Ishikawa (cell line): ENCODE measurements at regions not wholly inside any gene's neighbourhood (a gene's known extent, or its start where the extent isn't known, plus 50 kb on each side); places are given as distances from the start of the nearest gene placed in this dataset.

Experiments
- CEBPB ChIP-seq: IDR thresholded peaks from 2 replicates; pipeline ENCODE4 v1.6.1; 2012
- CREB1 ChIP-seq: IDR thresholded peaks from 2 replicates; pipeline ENCODE4 v1.6.1; 2012; ENCODE audit warnings: low read depth
- EGR1 ChIP-seq: IDR thresholded peaks from 2 replicates; pipeline ENCODE4 v1.6.1; 2012
- EP300 ChIP-seq: IDR thresholded peaks from 2 replicates; pipeline ENCODE4 v1.6.1; 2012; ENCODE audit warnings: borderline replicate concordance
- FOXM1 ChIP-seq: IDR thresholded peaks from 2 replicates; pipeline ENCODE4 v1.6.1; 2012; ENCODE audit warnings: low read depth, borderline replicate concordance
- NFIC ChIP-seq: IDR thresholded peaks from 2 replicates; pipeline ENCODE4 v1.6.1; 2012
- RAD21 ChIP-seq: IDR thresholded peaks from 2 replicates; pipeline ENCODE4 v1.6.1; 2012; ENCODE audit warnings: low read depth
- TAF1 ChIP-seq: IDR thresholded peaks from 2 replicates; pipeline ENCODE4 v1.6.1; 2012; ENCODE audit warnings: low read depth, mild to moderate bottlenecking
- TCF12 ChIP-seq: IDR thresholded peaks from 2 replicates; pipeline ENCODE4 v1.6.1; 2012; ENCODE audit warnings: low read depth
- TEAD4 ChIP-seq: IDR thresholded peaks from 2 replicates; pipeline ENCODE4 v1.6.1; 2012
- USF1 ChIP-seq: IDR thresholded peaks from 2 replicates; pipeline ENCODE4 v1.6.1; 2012
- YY1 ChIP-seq: IDR thresholded peaks from 2 replicates; pipeline ENCODE4 v1.6.1; 2012; ENCODE audit warnings: low read depth
- ZBTB7A ChIP-seq: IDR thresholded peaks from 2 replicates; pipeline ENCODE4 v1.6.1; 2012; ENCODE audit warnings: low read depth
- TF ChIP-seq, protein P1 (sequence below): IDR thresholded peaks from 2 replicates; pipeline ENCODE4 v1.6.1; 2012
- TF ChIP-seq, protein P2 (sequence below): IDR thresholded peaks from 2 replicates; pipeline ENCODE4 v1.6.1; 2012; ENCODE audit warnings: low read depth, mild to moderate bottlenecking

DNA sequence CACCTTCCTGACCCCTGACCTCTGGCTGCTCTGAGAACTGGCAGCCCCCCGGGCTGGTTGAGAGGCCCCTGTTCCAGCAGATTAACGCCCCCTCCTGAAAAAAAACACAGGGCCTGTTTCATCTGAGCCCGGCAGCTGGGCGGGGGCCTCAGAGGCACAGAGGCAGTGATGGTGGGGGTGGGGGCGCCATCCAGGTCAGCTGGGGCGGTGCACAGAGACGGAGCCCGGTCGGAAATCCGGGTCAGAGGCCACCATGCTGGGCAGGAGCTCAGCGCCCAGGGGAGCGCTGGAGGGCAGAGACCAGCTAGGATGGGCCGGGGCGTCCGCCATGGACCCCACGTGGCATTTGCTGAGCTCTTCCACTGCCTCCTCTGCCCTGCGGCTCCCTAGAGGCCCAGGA lies 68.0 kb downstream of the UNCX start:
- TF ChIP-seq RAD21: no peak
- TF ChIP-seq, protein P1, sequence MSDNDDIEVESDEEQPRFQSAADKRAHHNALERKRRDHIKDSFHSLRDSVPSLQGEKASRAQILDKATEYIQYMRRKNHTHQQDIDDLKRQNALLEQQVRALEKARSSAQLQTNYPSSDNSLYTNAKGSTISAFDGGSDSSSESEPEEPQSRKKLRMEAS: no peak
- TF ChIP-seq, protein P2, sequence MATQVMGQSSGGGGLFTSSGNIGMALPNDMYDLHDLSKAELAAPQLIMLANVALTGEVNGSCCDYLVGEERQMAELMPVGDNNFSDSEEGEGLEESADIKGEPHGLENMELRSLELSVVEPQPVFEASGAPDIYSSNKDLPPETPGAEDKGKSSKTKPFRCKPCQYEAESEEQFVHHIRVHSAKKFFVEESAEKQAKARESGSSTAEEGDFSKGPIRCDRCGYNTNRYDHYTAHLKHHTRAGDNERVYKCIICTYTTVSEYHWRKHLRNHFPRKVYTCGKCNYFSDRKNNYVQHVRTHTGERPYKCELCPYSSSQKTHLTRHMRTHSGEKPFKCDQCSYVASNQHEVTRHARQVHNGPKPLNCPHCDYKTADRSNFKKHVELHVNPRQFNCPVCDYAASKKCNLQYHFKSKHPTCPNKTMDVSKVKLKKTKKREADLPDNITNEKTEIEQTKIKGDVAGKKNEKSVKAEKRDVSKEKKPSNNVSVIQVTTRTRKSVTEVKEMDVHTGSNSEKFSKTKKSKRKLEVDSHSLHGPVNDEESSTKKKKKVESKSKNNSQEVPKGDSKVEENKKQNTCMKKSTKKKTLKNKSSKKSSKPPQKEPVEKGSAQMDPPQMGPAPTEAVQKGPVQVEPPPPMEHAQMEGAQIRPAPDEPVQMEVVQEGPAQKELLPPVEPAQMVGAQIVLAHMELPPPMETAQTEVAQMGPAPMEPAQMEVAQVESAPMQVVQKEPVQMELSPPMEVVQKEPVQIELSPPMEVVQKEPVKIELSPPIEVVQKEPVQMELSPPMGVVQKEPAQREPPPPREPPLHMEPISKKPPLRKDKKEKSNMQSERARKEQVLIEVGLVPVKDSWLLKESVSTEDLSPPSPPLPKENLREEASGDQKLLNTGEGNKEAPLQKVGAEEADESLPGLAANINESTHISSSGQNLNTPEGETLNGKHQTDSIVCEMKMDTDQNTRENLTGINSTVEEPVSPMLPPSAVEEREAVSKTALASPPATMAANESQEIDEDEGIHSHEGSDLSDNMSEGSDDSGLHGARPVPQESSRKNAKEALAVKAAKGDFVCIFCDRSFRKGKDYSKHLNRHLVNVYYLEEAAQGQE: no peak
- no peak for TF ChIP-seq TEAD4
- TF ChIP-seq USF1: no peak
- TF ChIP-seq TCF12: no peak
- TF ChIP-seq ZBTB7A: no peak
- no peak for TF ChIP-seq FOXM1
- TF ChIP-seq TAF1: no peak
- TF ChIP-seq CREB1: no peak
- TF ChIP-seq NFIC: no peak
- TF ChIP-seq EGR1: no peak
- no peak for TF ChIP-seq EP300
- TF ChIP-seq YY1: no peak
- no peak for TF ChIP-seq CEBPB

GRCh38 chr7:1301054-1301881 lies 68.6 kb downstream of the UNCX start:
- TF ChIP-seq EGR1: no peak
- no peak for TF ChIP-seq TAF1
- TF ChIP-seq, protein P2: no peak
- TF ChIP-seq, protein P1: no peak
- TF ChIP-seq RAD21: no peak
- no peak for TF ChIP-seq TEAD4
- TF ChIP-seq CEBPB: no peak

DNA sequence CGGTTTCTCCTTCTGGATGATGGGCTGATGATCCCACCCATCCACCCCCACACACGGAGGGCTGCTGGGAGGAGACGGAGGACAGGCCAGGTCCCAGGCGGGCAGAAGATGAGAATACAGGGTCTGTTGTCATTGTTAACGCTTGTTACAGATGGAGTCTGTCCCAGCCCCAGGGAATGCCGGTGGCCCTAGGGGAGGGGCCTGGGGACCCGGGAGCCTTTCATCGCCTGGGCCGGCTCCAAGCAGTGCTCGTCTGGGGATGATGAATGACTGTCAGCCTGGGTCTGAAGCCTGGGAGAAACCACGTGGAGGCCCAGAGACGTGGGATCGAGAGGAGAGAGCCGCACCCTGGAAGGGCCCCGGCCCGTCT lies 69.2 kb downstream of the UNCX start:
- TF ChIP-seq YY1 (no peak), FOXM1 (no peak), ZBTB7A (no peak), TAF1 (no peak), USF1 (no peak), NFIC (no peak), CREB1 (no peak), TCF12 (no peak), CEBPB (no peak), RAD21 (no peak), EP300 (no peak), TEAD4 (no peak)
- TF ChIP-seq, protein P2: no peak
- TF ChIP-seq, protein P1: no peak

- TF ChIP-seq TEAD4 (no peak), CEBPB (no peak), RAD21 (no peak), TAF1 (no peak), TCF12 (no peak), USF1 (no peak)
- TF ChIP-seq, protein P1: no peak
Measured at GRCh38 chr7:1302936-1303335, 70.3 kb downstream of the UNCX start.
